ENCODE measurements at regions not wholly inside any gene's neighbourhood (a gene's known extent, or its start where the extent isn't known, plus 50 kb on each side); places are given as distances from the start of the nearest gene placed in this dataset.

DNA sequence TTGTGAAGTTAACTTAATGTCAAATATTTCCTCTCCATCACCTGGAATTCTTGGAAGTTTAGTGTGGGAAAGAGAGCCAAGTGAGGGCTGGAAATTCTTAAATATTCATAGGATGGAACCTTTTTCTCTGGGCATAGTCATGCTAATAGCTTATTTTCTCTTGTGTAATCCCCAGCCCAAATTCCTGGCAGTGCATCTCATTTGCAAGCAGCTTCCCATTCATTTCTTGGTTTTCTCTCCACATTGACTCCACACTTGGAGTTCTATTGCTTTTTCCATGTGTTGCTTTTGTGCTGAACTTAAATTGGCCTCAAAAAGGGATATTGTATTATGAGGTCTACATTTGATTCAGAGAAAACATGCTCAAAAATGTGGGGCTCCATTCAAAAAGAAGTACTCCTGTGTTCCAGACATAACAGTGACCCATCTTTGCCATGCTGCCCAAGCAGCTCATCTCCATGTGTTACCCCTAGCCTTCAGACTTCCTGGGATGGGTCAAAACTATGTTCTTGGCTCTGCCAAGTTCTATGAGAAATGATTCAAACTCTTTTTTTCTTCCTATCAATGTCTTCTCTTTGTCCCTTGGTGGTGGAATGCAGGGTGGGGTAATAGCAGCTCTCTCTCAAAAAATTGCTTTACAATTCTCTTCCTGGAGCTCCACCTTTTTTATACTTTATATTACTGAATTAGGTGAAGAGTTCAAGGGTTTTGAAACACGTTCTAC lies 2471.5 kb downstream of the PCDH9 start:
- no peak overlapping the region for H3K27ac ChIP-seq (ENCODE audit: low read depth, low read length)
- no peak overlapping the region for H3K4me3 ChIP-seq (replicated peaks in 1 of 2; ENCODE audit: low read depth in 1 of 2, low read length in 2 of 2)
- no peak overlapping the region for H3K9ac ChIP-seq (ENCODE audit: low read length)
- intact Hi-C loops (cut with micrococcal nuclease) = no loop called here
- no peaks in the 10 kb centered on the region for H3K4me1 ChIP-seq (ENCODE audit: control insufficient read depth in 1 of 2, insufficient read depth in 2 of 2, low read length in 2 of 2)
- DNase-seq (ENCODE audit: low read depth, low spot score) = no peak
- no peaks in the 10 kb centered on the region for H3K9me2 ChIP-seq (ENCODE audit: insufficient read depth)
- POLR2A ChIA-PET = no interaction called here
- BruUV-seq (replicated peaks) = no TSS peak
- H3K9me3 ChIP-seq (ENCODE audit: control insufficient read depth in 1 of 2, insufficient read depth in 1 of 2, low read depth in 1 of 2, low read length in 2 of 2) = no peaks in the 10 kb centered on the region
- TF ChIP-seq, protein P1, sequence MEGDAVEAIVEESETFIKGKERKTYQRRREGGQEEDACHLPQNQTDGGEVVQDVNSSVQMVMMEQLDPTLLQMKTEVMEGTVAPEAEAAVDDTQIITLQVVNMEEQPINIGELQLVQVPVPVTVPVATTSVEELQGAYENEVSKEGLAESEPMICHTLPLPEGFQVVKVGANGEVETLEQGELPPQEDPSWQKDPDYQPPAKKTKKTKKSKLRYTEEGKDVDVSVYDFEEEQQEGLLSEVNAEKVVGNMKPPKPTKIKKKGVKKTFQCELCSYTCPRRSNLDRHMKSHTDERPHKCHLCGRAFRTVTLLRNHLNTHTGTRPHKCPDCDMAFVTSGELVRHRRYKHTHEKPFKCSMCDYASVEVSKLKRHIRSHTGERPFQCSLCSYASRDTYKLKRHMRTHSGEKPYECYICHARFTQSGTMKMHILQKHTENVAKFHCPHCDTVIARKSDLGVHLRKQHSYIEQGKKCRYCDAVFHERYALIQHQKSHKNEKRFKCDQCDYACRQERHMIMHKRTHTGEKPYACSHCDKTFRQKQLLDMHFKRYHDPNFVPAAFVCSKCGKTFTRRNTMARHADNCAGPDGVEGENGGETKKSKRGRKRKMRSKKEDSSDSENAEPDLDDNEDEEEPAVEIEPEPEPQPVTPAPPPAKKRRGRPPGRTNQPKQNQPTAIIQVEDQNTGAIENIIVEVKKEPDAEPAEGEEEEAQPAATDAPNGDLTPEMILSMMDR (IDR thresholded peaks at IDR 0.05 in 2 of 3, conservative IDR thresholded peaks at IDR 0.05 in 1 of 3; ENCODE audit: borderline replicate concordance in 1 of 3, insufficient read depth in 1 of 3, low read depth in 2 of 3, low read length in 2 of 3) = no peak
- TF ChIP-seq, protein P2, sequence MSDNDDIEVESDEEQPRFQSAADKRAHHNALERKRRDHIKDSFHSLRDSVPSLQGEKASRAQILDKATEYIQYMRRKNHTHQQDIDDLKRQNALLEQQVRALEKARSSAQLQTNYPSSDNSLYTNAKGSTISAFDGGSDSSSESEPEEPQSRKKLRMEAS (IDR thresholded peaks at IDR 0.05) = no peak
- no peak for TF ChIP-seq YY1 (IDR thresholded peaks at IDR 0.05; ENCODE audit: extremely low read depth, insufficient replicate concordance, low read depth, low read length)
- TF ChIP-seq EGR1 (IDR thresholded peaks at IDR 0.05; ENCODE audit: low read depth) = no peak
- no peak for TF ChIP-seq SIN3A (IDR thresholded peaks at IDR 0.05; ENCODE audit: low read depth)
- TF ChIP-seq CEBPB (IDR thresholded peaks at IDR 0.05; ENCODE audit: low read depth) = no peak
- TF ChIP-seq EZH2 (IDR thresholded peaks at IDR 0.05) = no peak
- no peak for TF ChIP-seq JUND (IDR thresholded peaks at IDR 0.05)
- TF ChIP-seq, protein P3, sequence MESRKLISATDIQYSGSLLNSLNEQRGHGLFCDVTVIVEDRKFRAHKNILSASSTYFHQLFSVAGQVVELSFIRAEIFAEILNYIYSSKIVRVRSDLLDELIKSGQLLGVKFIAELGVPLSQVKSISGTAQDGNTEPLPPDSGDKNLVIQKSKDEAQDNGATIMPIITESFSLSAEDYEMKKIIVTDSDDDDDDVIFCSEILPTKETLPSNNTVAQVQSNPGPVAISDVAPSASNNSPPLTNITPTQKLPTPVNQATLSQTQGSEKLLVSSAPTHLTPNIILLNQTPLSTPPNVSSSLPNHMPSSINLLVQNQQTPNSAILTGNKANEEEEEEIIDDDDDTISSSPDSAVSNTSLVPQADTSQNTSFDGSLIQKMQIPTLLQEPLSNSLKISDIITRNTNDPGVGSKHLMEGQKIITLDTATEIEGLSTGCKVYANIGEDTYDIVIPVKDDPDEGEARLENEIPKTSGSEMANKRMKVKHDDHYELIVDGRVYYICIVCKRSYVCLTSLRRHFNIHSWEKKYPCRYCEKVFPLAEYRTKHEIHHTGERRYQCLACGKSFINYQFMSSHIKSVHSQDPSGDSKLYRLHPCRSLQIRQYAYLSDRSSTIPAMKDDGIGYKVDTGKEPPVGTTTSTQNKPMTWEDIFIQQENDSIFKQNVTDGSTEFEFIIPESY (IDR thresholded peaks at IDR 0.05; ENCODE audit: extremely low read depth, insufficient replicate concordance, low read length) = no peak
- TF ChIP-seq SP1 (IDR thresholded peaks at IDR 0.05; ENCODE audit: low read depth) = no peak
- TF ChIP-seq ZFX (IDR thresholded peaks at IDR 0.05) = no peak
- TF ChIP-seq POLR2AphosphoS5 (IDR thresholded peaks at IDR 0.05; ENCODE audit: low read depth, low read length) = no peak
- no peak for TF ChIP-seq POLR2A (IDR thresholded peaks at IDR 0.05; ENCODE audit: borderline replicate concordance, extremely low read depth, insufficient read depth, insufficient read length)
- TF ChIP-seq ZNF274 (IDR thresholded peaks at IDR 0.05; ENCODE audit: low read depth, low read length) = no peak
- no peaks in the 10 kb centered on the region for H4K20me1 ChIP-seq (ENCODE audit: insufficient read depth)
- CTCF ChIA-PET = no interaction called here
- no peaks in the 10 kb centered on the region for H3K36me3 ChIP-seq (ENCODE audit: control insufficient read depth in 1 of 2, insufficient read depth in 2 of 2, low read length in 2 of 2)
- ATAC-seq = no peak
- no peaks in the 10 kb centered on the region for H3K79me2 ChIP-seq (ENCODE audit: insufficient read depth, low read length)
- H3K4me2 ChIP-seq (ENCODE audit: low read length) = no peak overlapping the region
- RAD21 ChIA-PET (ENCODE audit: low non-redundant PET in 1 of 2, low total read pairs in 2 of 2, uncharacterized antibody in 2 of 2, unreplicated experiment in 2 of 2) = no interaction called here
- H2AFZ ChIP-seq (ENCODE audit: low read depth, low read length, poor library complexity, severe bottlenecking) = no peak overlapping the region
- no peaks in the 10 kb centered on the region for H3K27me3 ChIP-seq (ENCODE audit: insufficient read depth, low read length)

Data from HCT116 (cell line).